Cardiac fibroblast (primary cell): ENCODE measurements at regions not wholly inside any gene's neighbourhood (a gene's known extent, or its start where the extent isn't known, plus 50 kb on each side); places are given as distances from the start of the nearest gene placed in this dataset.
A peak's percentile ranks its signal among the peaks of the same experiment; 100 is the strongest.

Experiments used
- DNase-seq, 2 donors: peaks; one replicate each; pipeline versions ENCODE4 v3.0.0 to v3.0.0-alpha.2; 2010; ENCODE audit warnings: low read depth in 2 of 2
- H3K4me3 ChIP-seq, 2 donors: replicated peaks in 1 of 2; 1 replicate in 1 of 2; 2 replicates in 1 of 2; pipeline ENCODE4 v1.5.1; 2011; ENCODE audit warnings: low read depth in 2 of 2, low read length in 2 of 2, mild to moderate bottlenecking in 2 of 2, moderate library complexity in 1 of 2
- TF ChIP-seq, protein P1 (sequence below): IDR thresholded peaks from one replicate; pipeline ENCODE4 v1.5.1; 2011; ENCODE audit warnings: low read depth, mild to moderate bottlenecking, low read length, inconsistent platforms

DNA sequence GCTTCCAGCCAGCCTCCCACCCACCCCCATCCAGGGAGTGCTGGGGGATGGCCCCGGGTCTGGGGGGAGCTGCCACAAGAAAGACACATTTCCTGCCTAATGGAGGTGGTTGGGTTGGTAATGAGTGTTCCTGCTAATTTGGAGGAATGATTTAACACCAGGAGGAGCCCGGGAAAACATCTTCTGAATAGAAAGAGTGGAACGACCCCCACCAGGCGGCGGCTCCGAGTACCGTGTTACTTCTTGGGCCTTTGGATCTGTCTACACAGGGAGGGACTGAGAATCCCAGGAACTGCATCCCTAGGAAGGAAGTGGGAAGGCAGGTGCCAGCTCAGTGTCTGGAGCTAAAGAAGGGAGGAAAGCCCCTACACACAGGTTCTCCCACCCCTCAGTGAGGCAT lies 64.6 kb downstream of the TSPAN17 start:
- TF ChIP-seq, protein P1, sequence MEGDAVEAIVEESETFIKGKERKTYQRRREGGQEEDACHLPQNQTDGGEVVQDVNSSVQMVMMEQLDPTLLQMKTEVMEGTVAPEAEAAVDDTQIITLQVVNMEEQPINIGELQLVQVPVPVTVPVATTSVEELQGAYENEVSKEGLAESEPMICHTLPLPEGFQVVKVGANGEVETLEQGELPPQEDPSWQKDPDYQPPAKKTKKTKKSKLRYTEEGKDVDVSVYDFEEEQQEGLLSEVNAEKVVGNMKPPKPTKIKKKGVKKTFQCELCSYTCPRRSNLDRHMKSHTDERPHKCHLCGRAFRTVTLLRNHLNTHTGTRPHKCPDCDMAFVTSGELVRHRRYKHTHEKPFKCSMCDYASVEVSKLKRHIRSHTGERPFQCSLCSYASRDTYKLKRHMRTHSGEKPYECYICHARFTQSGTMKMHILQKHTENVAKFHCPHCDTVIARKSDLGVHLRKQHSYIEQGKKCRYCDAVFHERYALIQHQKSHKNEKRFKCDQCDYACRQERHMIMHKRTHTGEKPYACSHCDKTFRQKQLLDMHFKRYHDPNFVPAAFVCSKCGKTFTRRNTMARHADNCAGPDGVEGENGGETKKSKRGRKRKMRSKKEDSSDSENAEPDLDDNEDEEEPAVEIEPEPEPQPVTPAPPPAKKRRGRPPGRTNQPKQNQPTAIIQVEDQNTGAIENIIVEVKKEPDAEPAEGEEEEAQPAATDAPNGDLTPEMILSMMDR = no peak
- no peak for DNase-seq
- no peak overlapping the region for H3K4me3 ChIP-seq

- no peak overlapping the region for H3K4me3 ChIP-seq
- TF ChIP-seq, protein P1 = no peak
- no peak for DNase-seq
Measured at GRCh38 chr5:176712546-176713304, 65.4 kb downstream of the TSPAN17 start.

- TF ChIP-seq, protein P1 = no peak
- no peak for DNase-seq
- no peak overlapping the region for H3K4me3 ChIP-seq
Measured at GRCh38 chr5:176713409-176713808, 66.1 kb downstream of the TSPAN17 start.

DNA sequence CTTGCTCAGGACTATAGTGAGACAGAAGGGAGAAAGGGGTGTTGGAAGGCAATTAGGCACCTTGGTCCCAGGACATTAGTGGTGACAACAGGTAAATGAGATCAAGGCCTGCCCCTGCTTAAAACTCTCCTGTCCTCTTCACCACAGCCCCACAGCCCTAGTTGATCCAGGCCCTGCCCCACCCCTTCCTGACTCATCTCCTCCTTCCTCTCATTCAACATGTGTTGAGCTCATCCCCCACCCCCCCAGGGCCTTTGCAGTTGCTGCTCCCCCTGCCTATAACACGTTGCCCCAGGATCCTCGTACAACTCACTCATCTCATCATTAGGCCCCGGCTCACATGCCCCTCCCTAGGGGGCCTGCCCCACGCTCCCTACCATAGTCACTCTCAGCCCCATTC lies 66.8 kb downstream of the TSPAN17 start:
- H3K4me3 ChIP-seq = no peak overlapping the region
- peak in 1 of 2 donors; percentile 11 for DNase-seq
- TF ChIP-seq, protein P1 = no peak

DNA sequence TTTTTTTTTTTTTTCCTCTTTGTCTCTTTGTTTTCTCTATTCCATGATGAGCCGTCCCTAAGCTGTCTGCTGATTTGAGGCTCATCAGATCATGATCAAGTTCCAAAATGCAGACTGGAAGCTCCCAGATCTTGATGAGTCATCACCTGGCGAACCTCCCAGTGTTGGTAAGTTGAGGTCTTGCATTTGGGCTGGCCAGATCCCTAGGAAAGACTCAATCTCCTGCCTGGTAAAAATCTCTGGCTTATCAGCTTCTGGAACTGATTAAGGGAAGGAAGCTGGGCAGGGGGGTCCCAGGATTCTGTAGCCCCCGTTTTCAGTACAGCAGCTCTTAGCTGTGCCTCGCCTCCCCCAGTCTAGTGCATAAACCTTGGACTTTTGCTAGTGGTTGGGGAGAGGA lies 69.0 kb downstream of the TSPAN17 start:
- no peak overlapping the region for H3K4me3 ChIP-seq
- DNase-seq = peak; percentile 71 to 75
- TF ChIP-seq, protein P1 = no peak

- TF ChIP-seq, protein P1 = no peak
- no peak for DNase-seq
- H3K4me3 ChIP-seq = no peak overlapping the region
Measured at GRCh38 chr5:176719113-176719739, 71.9 kb downstream of the TSPAN17 start.

- TF ChIP-seq, protein P1 = no peak
- DNase-seq = no peak
- H3K4me3 ChIP-seq = no peak overlapping the region
Measured at GRCh38 chr5:176721509-176721908, 74.2 kb downstream of the TSPAN17 start.
